CD14-positive monocyte (primary cell): ENCODE measurements at regions not wholly inside any gene's neighbourhood (a gene's known extent, or its start where the extent isn't known, plus 50 kb on each side); places are given as distances from the start of the nearest gene placed in this dataset.

ENCODE experiments used
- DNase-seq, 3 donors: peaks; one replicate each; pipeline ENCODE4 v3.0.0-alpha.2; 2011 to 2022
- H2AFZ ChIP-seq: 2 replicates; pipeline ENCODE4 v1.6.0; 2012; ENCODE audit warnings: mild to moderate bottlenecking, low read depth, low read length, inconsistent platforms; ENCODE audit not compliant: insufficient read depth, poor library complexity, severe bottlenecking
- H3K27ac ChIP-seq, 2 donors: 1 replicate in 1 of 2; 2 replicates in 1 of 2; pipeline ENCODE4 v1.5.1; 2012 to 2013; ENCODE audit warnings: low read length in 2 of 2, control low read depth in 1 of 2, inconsistent platforms in 1 of 2, low read depth in 1 of 2, mild to moderate bottlenecking in 1 of 2
- H3K27me3 ChIP-seq, 2 donors: one replicate each; pipeline versions ENCODE4 v1.6.0 to v1.6.1; 2011 to 2013; ENCODE audit warnings: low read length in 2 of 2; ENCODE audit not compliant: control insufficient read depth in 2 of 2, insufficient read depth in 2 of 2
- H3K36me3 ChIP-seq, 2 donors: replicated peaks in 1 of 2; 1 replicate in 1 of 2; 2 replicates in 1 of 2; pipeline versions ENCODE4 v1.5.1 to v1.6.1; 2012 to 2013; ENCODE audit warnings: low read length in 2 of 2, control low read depth in 1 of 2, inconsistent platforms in 1 of 2, mild to moderate bottlenecking in 1 of 2; ENCODE audit not compliant: insufficient read depth in 2 of 2, control insufficient read depth in 1 of 2
- H3K4me1 ChIP-seq, 2 donors: 1 replicate in 1 of 2; 2 replicates in 1 of 2; pipeline versions ENCODE4 v1.5.1 to v1.6.1; 2012 to 2013; ENCODE audit warnings: low read length in 2 of 2, control low read depth in 1 of 2, inconsistent platforms in 1 of 2, mild to moderate bottlenecking in 1 of 2, moderate library complexity in 1 of 2; ENCODE audit not compliant: insufficient read depth in 2 of 2, control insufficient read depth in 1 of 2
- H3K4me2 ChIP-seq: replicated peaks from 2 replicates; pipeline ENCODE3; 2012; ENCODE audit warnings: low read length, moderate library complexity, mild to moderate bottlenecking; ENCODE audit not compliant: poor library complexity, severe bottlenecking; ENCODE audit errors: extremely low read depth
- H3K4me3 ChIP-seq, 3 experiments: fragments of 200-600 bp in 1 of 3; sonication (generic) in 1 of 3; replicated peaks in 1 of 3; 1 replicate in 2 of 3; 2 replicates in 1 of 3; pipeline ENCODE4 v1.5.1; 2011 to 2013; ENCODE audit warnings: low read length in 3 of 3, mild to moderate bottlenecking in 3 of 3, control low read depth in 2 of 3, low read depth in 2 of 3, inconsistent platforms in 1 of 3, moderate library complexity in 1 of 3
- H3K79me2 ChIP-seq: 2 replicates; pipeline ENCODE4 v1.6.0; 2012; ENCODE audit warnings: mild to moderate bottlenecking, control low read depth, inconsistent platforms, low read length, moderate library complexity; ENCODE audit not compliant: insufficient read depth
- H3K9ac ChIP-seq: 2 replicates; pipeline ENCODE4 v1.6.0; 2017; ENCODE audit warnings: low read length, mild to moderate bottlenecking; ENCODE audit not compliant: insufficient read depth, poor library complexity, severe bottlenecking
- H3K9me3 ChIP-seq, 2 donors: replicated peaks in 1 of 2; 1 replicate in 1 of 2; 2 replicates in 1 of 2; pipeline versions ENCODE4 v1.5.1 to v1.6.1; 2012 to 2013; ENCODE audit warnings: low read length in 2 of 2, control low read depth in 1 of 2; ENCODE audit not compliant: control insufficient read depth in 1 of 2, insufficient read depth in 1 of 2
- H4K20me1 ChIP-seq: 2 replicates; pipeline ENCODE4 v1.6.0; 2012; ENCODE audit warnings: mild to moderate bottlenecking, low read length, control low read depth, moderate library complexity; ENCODE audit not compliant: insufficient read depth
- H3K27ac Mint-ChIP-seq, 7 donors: one replicate each; pipeline ENCODE4 v1.8.0; 2020; ENCODE audit warnings: mild to moderate bottlenecking in 7 of 7, mixed read lengths in 7 of 7, moderate library complexity in 6 of 7, inconsistent platforms in 2 of 7
- H3K27me3 Mint-ChIP-seq, 3 donors: one replicate each; pipeline ENCODE4 v1.8.0; 2021 to 2022; ENCODE audit warnings: low read depth in 3 of 3, mild to moderate bottlenecking in 3 of 3, mixed read lengths in 3 of 3, moderate library complexity in 3 of 3, inconsistent platforms in 1 of 3
- H3K36me3 Mint-ChIP-seq, 2 donors: one replicate each; pipeline ENCODE4 v1.8.0; 2020; ENCODE audit warnings: mixed read lengths in 2 of 2, inconsistent platforms in 1 of 2, mild to moderate bottlenecking in 1 of 2
- H3K4me1 Mint-ChIP-seq: one replicate; pipeline ENCODE4 v1.8.0; 2020; ENCODE audit warnings: mild to moderate bottlenecking, mixed read lengths
- H3K4me3 Mint-ChIP-seq, 2 donors: one replicate each; pipeline ENCODE4 v1.8.0; 2020; ENCODE audit warnings: mild to moderate bottlenecking in 2 of 2, mixed read lengths in 2 of 2, moderate library complexity in 1 of 2
- H3K9me3 Mint-ChIP-seq, 7 donors: one replicate each; pipeline ENCODE4 v1.8.0; 2020 to 2022; ENCODE audit warnings: mixed read lengths in 7 of 7, mild to moderate bottlenecking in 6 of 7, moderate library complexity in 6 of 7, inconsistent platforms in 2 of 7
- CTCF ChIP-seq: fragments of 200-600 bp; IDR thresholded peaks from one replicate; pipeline ENCODE4 v1.8.0; 2022; ENCODE audit warnings: antibody characterized with exemption, mild to moderate bottlenecking
- WGBS: methylation state at CpG from one replicate; pipeline ENCODE4 v1.1.5; 2013; ENCODE audit warnings: missing lambda C conversion rate; ENCODE audit not compliant: insufficient coverage; 5-methylcytosine and 5-hydroxymethylcytosine counted together
- intact Hi-C, 2 donors: fragments of 100-400 bp; cut with micrococcal nuclease; formaldehyde crosslinking; loops; one replicate each; pipeline versions ENCODE4 v1.15.0 to v1.15.1; 2023

DNA sequence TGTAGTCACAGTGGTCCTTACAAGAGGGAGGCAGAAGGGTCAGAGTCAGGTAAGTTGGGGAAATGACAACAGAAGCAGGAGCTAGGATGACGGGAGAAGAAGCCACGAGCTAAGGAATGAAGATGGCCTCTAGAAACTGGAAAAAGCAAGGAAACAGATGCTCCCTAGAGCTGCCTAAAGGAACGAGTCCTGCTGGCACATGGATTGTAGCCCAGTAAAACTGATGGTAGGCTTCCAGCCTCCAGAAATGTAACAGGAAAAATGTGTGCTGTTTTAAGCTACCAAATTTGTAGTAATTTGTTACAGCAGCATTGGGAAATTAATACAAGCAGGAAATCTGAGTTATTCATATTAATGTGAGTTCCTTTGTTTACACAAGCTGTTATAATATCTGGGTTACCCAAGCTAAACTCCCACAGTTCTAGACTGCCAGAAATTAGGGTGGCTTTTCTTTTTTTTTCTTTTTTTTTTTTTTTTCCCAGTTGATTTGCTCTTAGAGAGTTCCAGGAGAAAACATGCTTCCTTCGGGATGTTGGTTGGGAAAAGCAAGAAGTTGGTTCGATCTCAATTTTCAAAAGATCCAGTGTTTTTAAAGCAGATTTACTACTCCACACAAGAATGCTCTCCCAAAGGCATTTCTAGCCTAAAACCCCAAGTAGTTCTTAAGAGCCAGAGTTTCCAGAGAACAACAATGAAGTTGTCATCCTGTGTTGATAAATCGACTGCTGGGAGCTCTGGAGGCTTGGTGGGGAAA lies 400.0 kb upstream of the SLC24A2 start:
- Histone ChIP-seq H3K36me3 (no peaks in the 10 kb centered on the region), H3K4me2 (no peak overlapping the region), H3K4me3 (no peak overlapping the region), H3K9ac (no peak overlapping the region), H3K9me3 (no peaks in the 10 kb centered on the region), H3K27ac (no peak overlapping the region), H3K27me3 (no peaks in the 10 kb centered on the region), H3K4me1 (no peaks in the 10 kb centered on the region), H4K20me1 (no peaks in the 10 kb centered on the region), H2AFZ (no peak overlapping the region), H3K79me2 (no peaks in the 10 kb centered on the region)
- Mint-ChIP-seq H3K9me3 (peaks cover 0 to 10% (median 2%) of the 10 kb centered on the region in 7 donors), H3K4me1 (no peaks in the 10 kb centered on the region), H3K4me3 (peak overlapping the region in 1 of 2 donors; percentile 7), H3K27ac (no peak overlapping the region), H3K36me3 (no peaks in the 10 kb centered on the region), H3K27me3 (peaks cover 0 to 4% (median 1%) of the 10 kb centered on the region in 3 donors)
- no peak for DNase-seq
- 85% methylated on average over 3 of the region's 6 CpGs for WGBS
- intact Hi-C loops, result no loop called here
- TF ChIP-seq CTCF, result no peak

- Histone ChIP-seq H3K27ac (no peak overlapping the region), H3K36me3 (no peaks in the 10 kb centered on the region), H3K4me3 (no peak overlapping the region), H3K79me2 (no peaks in the 10 kb centered on the region), H3K4me2 (no peak overlapping the region), H3K27me3 (no peaks in the 10 kb centered on the region), H3K9ac (no peak overlapping the region), H2AFZ (no peak overlapping the region), H3K4me1 (no peaks in the 10 kb centered on the region), H3K9me3 (no peaks in the 10 kb centered on the region), H4K20me1 (no peaks in the 10 kb centered on the region)
- Mint-ChIP-seq H3K36me3 (no peaks in the 10 kb centered on the region), H3K27me3 (peaks cover 0 to 4% (median 1%) of the 10 kb centered on the region in 3 donors), H3K4me3 (no peak overlapping the region), H3K27ac (no peak overlapping the region), H3K4me1 (no peaks in the 10 kb centered on the region), H3K9me3 (peaks cover 1 to 12% (median 4%) of the 10 kb centered on the region in 7 donors)
- no peak for DNase-seq
- intact Hi-C loops, result no loop called here
- 73% methylated on average over 2 of the region's 2 CpGs for WGBS
- no peak for TF ChIP-seq CTCF
These were observed 398.5 kb upstream of the SLC24A2 start for GRCh38 chr9:20187318-20187717.
